K562 (cell line): ENCODE measurements at regions not wholly inside any gene's neighbourhood (a gene's known extent, or its start where the extent isn't known, plus 50 kb on each side); places are given as distances from the start of the nearest gene placed in this dataset.
A peak's percentile ranks its signal among the peaks of the same experiment; 100 is the strongest.

Source experiments
- ATAC-seq: fragments of 200-7000 bp; cut with Tn5 transposase; 3 replicates; pipeline ENCODE4 v1.9.1; 2020; ENCODE audit warnings: moderate library complexity
- BruUV-seq: library from RNA; stranded (reverse); fragments of 400-500 nt; replicated peaks from 2 replicates; lab custom pipeline; 2021; lab: Mats Ljungman, UMichigan
- CTCF ChIA-PET: fragments of 300-600 bp; formaldehyde crosslinking; extraction: SDS; loops from one replicate; lab custom pipeline; 2021; ENCODE audit warnings: low intra/inter-chr PET ratio; lab: Yijun Ruan, JAX
- POLR2A ChIA-PET: fragments of 300-600, 350-650 bp; sonication (Branson Sonifier 250); formaldehyde crosslinking; extraction: SDS; loops from one replicate; lab custom pipeline; 2021; ENCODE audit warnings: antibody characterized with exemption, inconsistent platforms; lab: Yijun Ruan, JAX
- DNase-seq, 4 experiments: peaks; one replicate each; pipeline versions ENCODE4 v3.0.0 to v3.0.0-alpha.2; 2011 to 2018; ENCODE audit warnings: low spot score in 3 of 4, mixed read lengths in 3 of 4; ENCODE audit errors: extremely low read depth in 1 of 4
- FAIRE-seq: peaks from 2 replicates; lab custom pipeline; 2011; peaks lifted over from hg19 to GRCh38; lab: Jason Lieb, UNC
- H2AFZ ChIP-seq: 2 replicates; pipeline ENCODE4 v1.6.0; 2011; ENCODE audit warnings: low read depth, low read length, control low read depth, inconsistent platforms
- H3K27ac ChIP-seq: fragments of 200-600 bp; 3 replicates; pipeline ENCODE4 v1.8.0; 2011; ENCODE audit warnings: low read depth, mild to moderate bottlenecking, control low read depth, inconsistent platforms, low read length, moderate library complexity, mixed read lengths; ENCODE audit errors: extremely low read depth
- H3K27me3 ChIP-seq, 2 experiments: fragments of 300-600 bp in 1 of 2; 2 replicates in 1 of 2; 3 replicates in 1 of 2; pipeline versions ENCODE4 v1.6.0 to v1.8.0; 2011; ENCODE audit warnings: inconsistent platforms in 2 of 2, low read length in 2 of 2, mild to moderate bottlenecking in 1 of 2, mixed read lengths in 1 of 2, moderate library complexity in 1 of 2; ENCODE audit not compliant: control insufficient read depth in 2 of 2, insufficient read depth in 2 of 2
- H3K36me3 ChIP-seq: fragments of 300-600 bp; 3 replicates; pipeline ENCODE4 v1.8.0; 2011; ENCODE audit warnings: mild to moderate bottlenecking, low read length, inconsistent platforms; ENCODE audit not compliant: control insufficient read depth, insufficient read depth
- H3K4me1 ChIP-seq, 2 experiments: fragments of 200-600 bp in 1 of 2; replicated peaks in 1 of 2; 2 replicates in 1 of 2; 3 replicates in 1 of 2; pipeline versions ENCODE4 v1.5.1 to v1.8.0; 2011; ENCODE audit warnings: inconsistent platforms in 2 of 2, low read length in 2 of 2, mild to moderate bottlenecking in 1 of 2, mixed read lengths in 1 of 2, moderate library complexity in 1 of 2; ENCODE audit not compliant: control insufficient read depth in 2 of 2, insufficient read depth in 2 of 2
- H3K4me2 ChIP-seq: 2 replicates; pipeline ENCODE4 v1.6.1; 2011; ENCODE audit warnings: low read length, control low read depth, inconsistent platforms, mixed read lengths; ENCODE audit not compliant: insufficient read depth
- H3K4me3 ChIP-seq: fragments of 200-600 bp; sonication (generic), shearing (Covaris generic); 2 replicates; pipeline ENCODE4 v1.5.1; 2016; ENCODE audit warnings: control low read depth, inconsistent platforms
- H3K79me2 ChIP-seq: fragments of 200-600 bp; 3 replicates; pipeline ENCODE4 v1.8.0; 2011; ENCODE audit warnings: low read length, inconsistent platforms; ENCODE audit not compliant: control insufficient read depth, insufficient read depth
- H3K9ac ChIP-seq, 2 experiments: 2 replicates each; pipeline versions ENCODE4 v1.6.0 to v1.6.1; 2011; ENCODE audit warnings: low read depth in 2 of 2, low read length in 2 of 2, control low read depth in 1 of 2, inconsistent platforms in 1 of 2, mild to moderate bottlenecking in 1 of 2, mixed read lengths in 1 of 2; ENCODE audit not compliant: insufficient read depth in 1 of 2
- H3K9me1 ChIP-seq: one replicate; pipeline ENCODE4 v1.6.0; 2011; ENCODE audit warnings: inconsistent platforms, mild to moderate bottlenecking, low read length, moderate library complexity; ENCODE audit not compliant: control insufficient read depth, insufficient read depth
- H3K9me3 ChIP-seq: replicated peaks from 2 replicates; pipeline ENCODE4 v1.5.1; 2011; ENCODE audit warnings: low read depth, low read length, inconsistent platforms; ENCODE audit not compliant: control insufficient read depth, insufficient read depth
- H4K20me1 ChIP-seq: replicated peaks from 2 replicates; pipeline ENCODE4 v1.6.1; 2011; ENCODE audit warnings: low read length, inconsistent platforms, mixed read lengths; ENCODE audit not compliant: control insufficient read depth, insufficient read depth
- DACH1 ChIP-seq: fragments of 450-650 bp; IDR thresholded peaks from 2 replicates; pipeline ENCODE4 v1.6.1; 2018; ENCODE audit not compliant: partially characterized antibody
- NR4A1 ChIP-seq, 2 experiments: fragments of 250-450 bp in 1 of 2; fragments of 450-650 bp in 1 of 2; sonication (Bioruptor Pico) in 1 of 2; IDR thresholded peaks; 2 replicates each; pipeline versions ENCODE4 v1.4.0 to v1.6.1; 2016 to 2020; ENCODE audit warnings: mild to moderate bottlenecking in 2 of 2, missing compliant biosample characterization in 1 of 2, missing genetic modification characterization in 1 of 2, moderate library complexity in 1 of 2
- RFX1 ChIP-seq: fragments of 450-650 bp; IDR thresholded peaks from 2 replicates; pipeline ENCODE4 v1.6.1; 2016; ENCODE audit warnings: mild to moderate bottlenecking, moderate library complexity
- WGBS: fragments of 100-300 bp; shearing (Covaris generic); methylation state at CpG from one replicate; pipeline ENCODE4 v1.1.6; 2016; ENCODE audit warnings: low coverage, mixed read lengths; ENCODE audit not compliant: insufficient coverage; ENCODE audit errors: missing lambda C conversion rate; 5-methylcytosine and 5-hydroxymethylcytosine counted together
- in situ Hi-C: fragments of 300-500 bp; cut with MboI; formaldehyde crosslinking; loops from 4 replicates; pipeline ENCODE4 v1.15.0; 2018; ENCODE audit warnings: inconsistent platforms, mixed read lengths
- intact Hi-C: fragments of 100-400 bp; cut with micrococcal nuclease; formaldehyde crosslinking; loops from 2 replicates; pipeline ENCODE4 v1.14.2; 2022

- intact Hi-C loops = no loop called here
- whole genome bisulfite sequencing = 0% methylated on average over 1 of the region's 1 CpG
- FAIRE-seq = no peak
- Histone ChIP-seq H2AFZ (no peak overlapping the region), H3K36me3 (no peaks in the 10 kb centered on the region), H3K27ac (no peak overlapping the region), H3K4me3 (no peak overlapping the region), H3K9me3 (no peaks in the 10 kb centered on the region), H3K27me3 (peaks cover 0 to 14% of the 10 kb centered on the region in 2 experiments; a peak in 2 of 5 replicates), H3K9ac (no peak overlapping the region), H3K4me2 (no peak overlapping the region), H3K4me1 (no peaks in the 10 kb centered on the region), H3K9me1 (no peaks in the 10 kb centered on the region)
- no TSS peak for BruUV-seq
- in situ Hi-C loops = no loop called here
- CTCF ChIA-PET = no interaction called here
- ATAC-seq = no peak
- POLR2A ChIA-PET = interaction anchor here (0.6 kb wide), 2 partner anchors 28 to 121 kb away, joined by 3 read pairs; no protein-coding TSS in a partner anchor
- DNase-seq = no peak
- TF ChIP-seq DACH1 = no peak
- TF ChIP-seq, all 486 proteins: peak for 0
- H3K79me2 ChIP-seq = no peaks in the 10 kb centered on the region
- H4K20me1 ChIP-seq = no peaks in the 10 kb centered on the region
Measured at GRCh38 chr11:116416852-116417251, 355.9 kb downstream of the BUD13 start.

- 1% methylated on average over 6 of the region's 6 CpGs for WGBS
- POLR2A ChIA-PET = no interaction called here
- intact Hi-C loops = no loop called here
Measured at GRCh38 chr11:116415095-116415494, 357.7 kb downstream of the BUD13 start.

More at GRCh38 chr11:116415095-116415494, 357.7 kb downstream of the BUD13 start:
- Histone ChIP-seq H3K79me2 (no peaks in the 10 kb centered on the region), H3K36me3 (no peaks in the 10 kb centered on the region), H3K27ac (no peak overlapping the region), H2AFZ (no peak overlapping the region), H3K9me3 (no peaks in the 10 kb centered on the region), H3K9ac (no peak overlapping the region), H3K9me1 (no peaks in the 10 kb centered on the region), H3K4me1 (no peaks in the 10 kb centered on the region), H3K27me3 (peaks cover 0 to 4% of the 10 kb centered on the region in 2 experiments; a peak in 1 of 5 replicates), H4K20me1 (no peaks in the 10 kb centered on the region), H3K4me3 (no peak overlapping the region), H3K4me2 (no peak overlapping the region)
- DNase-seq = no peak
- no peak for ATAC-seq
- FAIRE-seq = no peak
- BruUV-seq = no TSS peak
- in situ Hi-C loops = no loop called here
- CTCF ChIA-PET = no interaction called here
- TF ChIP-seq NR4A1 (CRISPR knock-in tag; IDR thresholded peaks at IDR 0.05) (no peak), NR4A1 (tag; IDR thresholded peaks at IDR 0.05) (no peak), RFX1 (peak; percentile 34)
